Body of pancreas (tissue), 4 donors: ENCODE measurements at regions not wholly inside any gene's neighbourhood (a gene's known extent, or its start where the extent isn't known, plus 50 kb on each side); places are given as distances from the start of the nearest gene placed in this dataset.

Experiments
- CTCF ChIP-seq, 7 experiments: fragments of 450-650 bp in 4 of 7; fragments of 200-600 bp in 3 of 7; sonication (generic) in 3 of 7; IDR thresholded peaks; one replicate each; pipeline ENCODE4 v1.5.1; 2016 to 2019; ENCODE audit warnings: antibody characterized with exemption in 7 of 7
- POLR2A ChIP-seq, 3 donors: fragments of 450-650 bp; IDR thresholded peaks; one replicate each; pipeline ENCODE4 v1.6.1; 2016; ENCODE audit warnings: antibody characterized with exemption in 3 of 3, mild to moderate bottlenecking in 2 of 3

GRCh38 chr1:164210211-164210739 lies 348.7 kb upstream of the PBX1 start:
- no peak for TF ChIP-seq CTCF (IDR thresholded peaks at IDR 0.05)
- no peak for TF ChIP-seq POLR2A (IDR thresholded peaks at IDR 0.05)
